HFFc6 (cell line): ENCODE measurements at regions not wholly inside any gene's neighbourhood (a gene's known extent, or its start where the extent isn't known, plus 50 kb on each side); places are given as distances from the start of the nearest gene placed in this dataset.

Experiments used
- DNase-seq: peaks from one replicate; pipeline ENCODE4 v3.0.0-alpha.2; 2018
- H3K27ac Mint-ChIP-seq: 2 replicates; pipeline ENCODE4 v1.8.0; 2020; ENCODE audit warnings: mild to moderate bottlenecking, mixed read lengths
- H3K27me3 Mint-ChIP-seq: 2 replicates; pipeline ENCODE4 v1.8.0; 2021; ENCODE audit warnings: mild to moderate bottlenecking, moderate library complexity, mixed read lengths; ENCODE audit not compliant: insufficient read depth
- H3K36me3 Mint-ChIP-seq: 2 replicates; pipeline ENCODE4 v1.8.0; 2021; ENCODE audit warnings: low read depth, mixed read lengths
- H3K4me1 Mint-ChIP-seq: 2 replicates; pipeline ENCODE4 v1.8.0; 2020; ENCODE audit warnings: low read depth, mixed read lengths
- H3K4me3 Mint-ChIP-seq: 2 replicates; pipeline ENCODE4 v1.8.0; 2020; ENCODE audit warnings: mild to moderate bottlenecking, moderate library complexity, mixed read lengths
- H3K9me3 Mint-ChIP-seq: 2 replicates; pipeline ENCODE4 v1.8.0; 2020; ENCODE audit warnings: mild to moderate bottlenecking, mixed read lengths
- TF ChIP-seq, protein P1 (sequence below): fragments of 200-600 bp; sonication (generic); IDR thresholded peaks from 2 replicates; pipeline ENCODE4 v1.5.0; 2021; ENCODE audit warnings: antibody characterized with exemption, mild to moderate bottlenecking

DNA sequence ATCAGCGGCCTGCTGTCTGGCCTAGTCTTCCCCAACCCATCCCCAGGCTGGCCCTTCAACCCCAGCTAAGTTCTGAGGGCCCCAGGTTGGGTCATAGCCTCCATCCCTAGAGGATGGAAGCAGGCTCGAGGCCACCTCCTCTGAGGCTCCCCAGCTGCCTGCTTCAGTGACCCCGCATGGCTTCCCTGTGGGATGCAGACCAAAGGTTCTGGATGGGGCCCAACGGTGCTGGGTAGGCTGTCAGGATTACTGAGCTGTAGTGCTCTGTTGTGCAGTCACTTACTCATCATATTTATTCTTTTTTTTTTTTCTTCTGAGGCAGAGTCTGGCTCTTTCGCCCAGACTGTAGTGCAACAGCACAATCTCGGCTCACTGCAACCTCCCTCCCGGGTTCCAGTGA lies 92.0 kb downstream of the IRF2BPL start:
- no peak overlapping the region; the same call in 1 of the 2 replicates for H3K4me3 Mint-ChIP-seq

DNA sequence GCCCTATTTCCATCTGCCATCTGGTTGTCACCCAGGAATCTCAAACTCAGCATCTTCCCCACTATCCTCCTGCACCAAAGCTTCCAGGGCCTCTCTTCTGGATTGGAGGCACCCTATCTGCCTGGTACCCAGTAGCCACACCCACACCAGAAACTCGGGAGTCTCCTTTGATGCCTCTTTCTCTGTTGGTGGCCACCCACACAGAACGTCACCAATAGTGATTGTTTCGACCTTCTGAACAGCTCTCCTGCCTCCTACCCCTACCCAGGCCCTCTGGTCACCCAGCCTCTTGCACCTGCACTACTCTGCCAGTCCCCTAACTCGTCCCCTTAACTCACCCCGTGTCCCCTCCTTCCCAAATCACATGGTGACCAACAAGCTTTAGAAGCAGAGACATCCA lies 95.0 kb downstream of the IRF2BPL start:
- Mint-ChIP-seq H3K36me3 (no peaks in the 10 kb centered on the region), H3K4me3 (no peak overlapping the region), H3K9me3 (no peaks in the 10 kb centered on the region), H3K27ac (no peak overlapping the region), H3K4me1 (peaks cover 24% of the 10 kb centered on the region), H3K27me3 (peaks cover 5% of the 10 kb centered on the region)
- TF ChIP-seq, protein P1, sequence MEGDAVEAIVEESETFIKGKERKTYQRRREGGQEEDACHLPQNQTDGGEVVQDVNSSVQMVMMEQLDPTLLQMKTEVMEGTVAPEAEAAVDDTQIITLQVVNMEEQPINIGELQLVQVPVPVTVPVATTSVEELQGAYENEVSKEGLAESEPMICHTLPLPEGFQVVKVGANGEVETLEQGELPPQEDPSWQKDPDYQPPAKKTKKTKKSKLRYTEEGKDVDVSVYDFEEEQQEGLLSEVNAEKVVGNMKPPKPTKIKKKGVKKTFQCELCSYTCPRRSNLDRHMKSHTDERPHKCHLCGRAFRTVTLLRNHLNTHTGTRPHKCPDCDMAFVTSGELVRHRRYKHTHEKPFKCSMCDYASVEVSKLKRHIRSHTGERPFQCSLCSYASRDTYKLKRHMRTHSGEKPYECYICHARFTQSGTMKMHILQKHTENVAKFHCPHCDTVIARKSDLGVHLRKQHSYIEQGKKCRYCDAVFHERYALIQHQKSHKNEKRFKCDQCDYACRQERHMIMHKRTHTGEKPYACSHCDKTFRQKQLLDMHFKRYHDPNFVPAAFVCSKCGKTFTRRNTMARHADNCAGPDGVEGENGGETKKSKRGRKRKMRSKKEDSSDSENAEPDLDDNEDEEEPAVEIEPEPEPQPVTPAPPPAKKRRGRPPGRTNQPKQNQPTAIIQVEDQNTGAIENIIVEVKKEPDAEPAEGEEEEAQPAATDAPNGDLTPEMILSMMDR = no peak
- no peak for DNase-seq

More for the DNA sequence above, 92.0 kb downstream of the IRF2BPL start:
- no peak for DNase-seq
- TF ChIP-seq, protein P1 = no peak
- Mint-ChIP-seq H3K27ac (peak overlapping the region; percentile 92), H3K36me3 (no peaks in the 10 kb centered on the region), H3K9me3 (no peaks in the 10 kb centered on the region), H3K4me1 (peaks cover 24% of the 10 kb centered on the region), H3K27me3 (peaks cover 2% of the 10 kb centered on the region; the same call in 1 of the 2 replicates)

DNA sequence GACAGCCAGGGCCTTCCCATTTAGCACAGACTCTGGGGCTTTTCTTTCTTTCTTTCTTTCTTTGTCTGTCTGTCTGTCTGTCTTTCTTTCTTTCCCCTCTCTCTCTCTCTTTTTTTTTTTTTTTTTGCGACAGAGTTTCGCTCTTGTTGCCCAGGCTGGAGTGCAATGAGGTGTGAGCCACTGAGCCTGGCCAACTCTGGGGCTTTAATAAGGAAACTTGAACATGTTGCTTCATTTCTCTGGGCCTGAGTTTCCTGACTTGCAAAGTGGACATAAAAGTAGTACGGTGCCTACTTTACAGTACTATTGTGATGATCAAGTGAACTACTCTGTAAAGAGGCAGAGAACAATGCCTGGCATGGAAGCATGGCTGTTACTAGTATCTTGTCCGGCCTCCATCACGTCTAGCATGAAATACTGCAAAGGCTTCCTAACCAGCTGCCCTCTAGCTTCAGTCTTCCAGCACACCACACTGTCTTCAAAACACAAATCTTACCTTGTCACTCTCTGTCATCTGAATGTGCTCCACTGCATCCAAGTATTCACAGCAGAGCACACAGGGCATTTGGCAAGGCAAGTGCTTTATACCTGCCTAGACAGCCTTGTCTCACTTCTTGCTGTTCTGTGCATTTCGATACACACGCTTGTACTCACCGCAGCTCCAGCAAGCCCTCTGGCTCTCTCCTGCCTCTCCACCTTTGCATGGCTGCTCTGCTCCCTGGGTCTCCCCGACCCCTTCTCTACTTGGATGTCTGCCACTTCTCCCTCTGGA lies 96.7 kb downstream of the IRF2BPL start:
- H3K9me3 Mint-ChIP-seq = no peaks in the 10 kb centered on the region
- TF ChIP-seq, protein P1 = no peak
- H3K27ac Mint-ChIP-seq = no peak overlapping the region
- H3K4me3 Mint-ChIP-seq = no peak overlapping the region
- peaks cover 6% of the 10 kb centered on the region for H3K27me3 Mint-ChIP-seq
- H3K36me3 Mint-ChIP-seq = no peaks in the 10 kb centered on the region
- DNase-seq = no peak
- H3K4me1 Mint-ChIP-seq = peaks cover 22% of the 10 kb centered on the region

DNA sequence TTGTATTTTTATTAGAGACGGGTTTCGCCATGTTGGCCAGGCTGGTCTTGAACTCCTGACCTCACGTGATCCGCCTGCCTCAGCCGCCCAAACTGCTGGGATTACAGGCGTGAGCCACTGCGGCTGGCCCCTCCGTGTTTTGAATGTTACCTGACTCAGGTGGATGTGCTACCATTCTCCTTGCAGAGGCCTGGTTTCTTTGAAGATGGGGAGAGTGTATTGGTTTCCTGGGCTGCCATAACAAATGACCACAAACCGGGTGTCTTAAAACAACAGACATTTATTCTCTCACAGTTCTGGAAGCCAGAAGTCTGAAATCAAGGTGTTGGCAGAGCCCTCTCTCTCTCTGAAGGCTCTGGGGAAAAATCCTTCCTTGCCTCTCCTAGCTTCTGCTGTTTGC lies 98.0 kb downstream of the IRF2BPL start:
- Mint-ChIP-seq H3K36me3 (no peaks in the 10 kb centered on the region), H3K9me3 (no peaks in the 10 kb centered on the region), H3K27me3 (peaks cover 7% of the 10 kb centered on the region), H3K4me1 (peaks cover 19% of the 10 kb centered on the region), H3K4me3 (no peak overlapping the region), H3K27ac (no peak overlapping the region)
- DNase-seq = no peak
- TF ChIP-seq, protein P1 = no peak

DNA sequence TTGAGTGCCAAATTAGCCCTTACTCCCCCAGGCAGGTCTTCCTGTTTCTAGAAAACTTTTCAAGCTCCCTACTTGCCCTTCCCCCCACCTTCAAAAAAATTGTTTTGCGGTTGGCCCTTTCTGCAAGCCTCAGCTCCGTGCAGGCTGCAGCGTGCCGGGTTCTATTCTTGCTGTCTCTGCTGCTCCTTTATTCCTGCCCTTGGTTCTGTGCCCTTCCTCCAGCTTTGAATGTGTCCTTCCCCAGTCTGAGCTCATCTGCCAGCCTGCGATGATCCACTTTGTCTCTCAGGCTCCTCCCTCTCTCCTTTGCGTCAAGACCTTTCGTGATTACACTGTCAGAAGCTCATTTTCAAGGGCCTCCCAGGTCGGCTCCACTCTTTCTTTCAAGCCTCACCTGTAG lies 98.6 kb downstream of the IRF2BPL start:
- H3K27ac Mint-ChIP-seq = no peak overlapping the region
- H3K9me3 Mint-ChIP-seq = no peaks in the 10 kb centered on the region
- H3K4me3 Mint-ChIP-seq = no peak overlapping the region
- no peaks in the 10 kb centered on the region for H3K36me3 Mint-ChIP-seq
- TF ChIP-seq, protein P1 = no peak
- peaks cover 22% of the 10 kb centered on the region for H3K4me1 Mint-ChIP-seq
- DNase-seq = no peak
- peaks cover 7% of the 10 kb centered on the region for H3K27me3 Mint-ChIP-seq
